WTC11 (cell line): ENCODE measurements at regions not wholly inside any gene's neighbourhood (a gene's known extent, or its start where the extent isn't known, plus 50 kb on each side); places are given as distances from the start of the nearest gene placed in this dataset.

Source experiments
- CTCF ChIP-seq: fragments of 200-600 bp; IDR thresholded peaks from 2 replicates; pipeline ENCODE4 v1.8.0; 2022; ENCODE audit warnings: antibody characterized with exemption
- SP1 ChIP-seq: sonication (generic); formaldehyde crosslinking; conservative IDR thresholded peaks from 2 replicates; pipeline ENCODE4 v1.8.1; 2022; ENCODE audit warnings: missing genetic modification reagents

GRCh38 chr13:105670179-105670990, 865.1 kb downstream of the EFNB2 start:
- TF ChIP-seq CTCF (no peak), SP1 (CRISPR knock-in tag) (no peak)
